Right lobe of liver (tissue), 4 donors: ENCODE measurements at regions not wholly inside any gene's neighbourhood (a gene's known extent, or its start where the extent isn't known, plus 50 kb on each side); places are given as distances from the start of the nearest gene placed in this dataset.

Experiments used
- CTCF ChIP-seq, 4 donors: fragments of 200-600 bp in 3 of 4; fragments of 450-650 bp in 1 of 4; IDR thresholded peaks; one replicate each; pipeline versions ENCODE4 v1.5.1 to v1.8.0; 2016 to 2022; ENCODE audit warnings: antibody characterized with exemption in 4 of 4, mild to moderate bottlenecking in 2 of 4
- POLR2A ChIP-seq: fragments of 450-650 bp; IDR thresholded peaks from one replicate; pipeline ENCODE4 v1.6.1; 2017; ENCODE audit warnings: antibody characterized with exemption, mild to moderate bottlenecking
- donor health status: DM: no; HTN: no; CAD: no.
- donor health status: DM: no; HTN: no; CAD: no.
- donor health status: DM: no; HTN: yes; CAD: no.

DNA sequence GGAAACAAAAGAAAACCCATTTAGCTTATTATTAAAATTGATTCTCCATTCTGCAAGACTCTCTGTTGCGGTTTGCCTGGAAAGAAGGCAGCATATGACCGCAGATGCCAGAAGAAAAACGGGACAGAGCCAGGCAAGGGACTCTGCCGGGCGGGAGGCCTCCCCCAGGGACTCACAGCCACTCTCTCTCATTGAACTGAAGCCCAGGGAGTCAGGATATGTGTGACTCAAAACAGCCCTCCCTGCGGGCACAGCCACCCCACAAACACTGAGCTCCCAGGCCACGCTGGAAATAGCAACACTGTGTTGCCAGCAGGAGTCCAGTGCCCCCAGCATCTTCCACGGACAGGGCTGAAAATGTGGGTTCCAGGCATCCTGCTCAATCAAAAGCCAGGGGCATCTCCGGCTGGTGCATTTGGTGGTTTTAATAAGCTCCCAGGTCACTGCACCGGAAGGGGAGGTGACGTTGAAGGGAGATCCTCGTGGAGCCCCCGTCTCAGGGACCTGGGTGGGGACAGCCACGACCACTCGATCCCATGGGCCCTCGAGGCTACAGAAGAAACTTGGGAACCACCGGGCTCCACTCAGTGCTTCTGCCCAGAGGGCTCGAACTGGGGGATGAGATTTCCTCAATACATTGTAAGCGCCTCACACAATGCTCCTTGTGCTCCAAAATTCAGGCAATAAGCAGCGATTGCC lies 624.5 kb downstream of the TBC1D22A start:
- no peak for TF ChIP-seq CTCF (IDR thresholded peaks at IDR 0.05)
- TF ChIP-seq POLR2A = no peak
